H1 (cell line): ENCODE measurements at regions not wholly inside any gene's neighbourhood (a gene's known extent, or its start where the extent isn't known, plus 50 kb on each side); places are given as distances from the start of the nearest gene placed in this dataset.

ENCODE experiments used
- CTCF ChIA-PET: fragments of 300-600 bp; sonication (Branson Sonifier 250); formaldehyde crosslinking; loops from one replicate; lab custom pipeline; 2021; ENCODE audit not compliant: partially characterized antibody; lab: Charles Lee
- POLR2A ChIA-PET: fragments of 300-600 bp; sonication (Branson Sonifier 250); formaldehyde crosslinking; loops from one replicate; lab custom pipeline; 2021; ENCODE audit warnings: inconsistent platforms; ENCODE audit not compliant: partially characterized antibody; lab: Charles Lee
- DNase-seq, 2 experiments: peaks; one replicate each; pipeline versions ENCODE4 v3.0.0 to v3.0.0-alpha.2; 2010 to 2022; ENCODE audit warnings: low spot score in 2 of 2, low read depth in 1 of 2, mixed read lengths in 1 of 2
- FAIRE-seq: peaks from 2 replicates; lab custom pipeline; 2011; peaks lifted over from hg19 to GRCh38; lab: Jason Lieb, UNC
- H2AFZ ChIP-seq: 2 replicates; pipeline ENCODE4 v1.8.1; 2012; ENCODE audit warnings: low read length, inconsistent platforms
- H2AK5ac ChIP-seq: 2 replicates; pipeline ENCODE4 v1.6.1; 2013; ENCODE audit warnings: low read depth, low read length
- H2BK120ac ChIP-seq: replicated peaks from 2 replicates; pipeline ENCODE3; 2013; ENCODE audit warnings: low read depth, low read length, inconsistent platforms
- H2BK12ac ChIP-seq: 2 replicates; pipeline ENCODE4 v1.6.1; 2013; ENCODE audit warnings: low read depth, low read length
- H2BK15ac ChIP-seq: 2 replicates; pipeline ENCODE4 v1.6.1; 2013; ENCODE audit warnings: low read length
- H2BK20ac ChIP-seq: 2 replicates; pipeline ENCODE4 v1.6.1; 2013; ENCODE audit warnings: low read length
- H2BK5ac ChIP-seq: 2 replicates; pipeline ENCODE4 v1.6.1; 2013; ENCODE audit warnings: low read depth, low read length
- H3K14ac ChIP-seq: 2 replicates; pipeline ENCODE4 v1.6.1; 2013; ENCODE audit warnings: inconsistent platforms; ENCODE audit not compliant: insufficient read length
- H3K18ac ChIP-seq: 2 replicates; pipeline ENCODE4 v1.6.1; 2013; ENCODE audit warnings: low read length; ENCODE audit errors: extremely low read depth
- H3K23ac ChIP-seq: 2 replicates; pipeline ENCODE4 v1.6.1; 2013; ENCODE audit warnings: inconsistent platforms; ENCODE audit not compliant: insufficient read length
- H3K23me2 ChIP-seq: 2 replicates; pipeline ENCODE4 v1.6.1; 2013; ENCODE audit warnings: low read depth, low read length
- H3K27ac ChIP-seq: 2 replicates; pipeline ENCODE4 v1.6.1; 2011; ENCODE audit warnings: low read depth, low read length, inconsistent platforms
- H3K27me3 ChIP-seq, 4 experiments: replicated peaks in 1 of 4; 1 replicate in 1 of 4; 2 replicates in 3 of 4; pipeline versions ENCODE4 v1.6.1 to v1.8.1; 2011 to 2013; ENCODE audit warnings: low read length in 3 of 4, mild to moderate bottlenecking in 3 of 4, inconsistent platforms in 2 of 4, mixed read lengths in 2 of 4, moderate library complexity in 1 of 4; ENCODE audit not compliant: control insufficient read depth in 3 of 4, insufficient read depth in 3 of 4; ENCODE audit errors: extremely low read depth in 1 of 4
- H3K36me3 ChIP-seq, 4 experiments: 2 replicates each; pipeline versions ENCODE4 v1.6.1 to v1.8.1; 2011 to 2013; ENCODE audit warnings: mild to moderate bottlenecking in 4 of 4, low read length in 3 of 4, moderate library complexity in 2 of 4, control low read depth in 1 of 4, inconsistent platforms in 1 of 4; ENCODE audit not compliant: insufficient read depth in 4 of 4, control insufficient read depth in 2 of 4
- H3K4ac ChIP-seq: replicated peaks from 2 replicates; pipeline ENCODE3; 2013; ENCODE audit warnings: low read length, low read depth, mixed read lengths, inconsistent platforms; ENCODE audit not compliant: insufficient read length
- H3K4me1 ChIP-seq, 4 experiments: replicated peaks in 1 of 4; 1 replicate in 1 of 4; 2 replicates in 3 of 4; pipeline versions ENCODE4 v1.6.1 to v1.8.1; 2011 to 2013; ENCODE audit warnings: low read length in 3 of 4, inconsistent platforms in 2 of 4, mixed read lengths in 1 of 4; ENCODE audit not compliant: insufficient read depth in 4 of 4, control insufficient read depth in 3 of 4
- H3K4me2 ChIP-seq, 2 experiments: 2 replicates each; pipeline versions ENCODE4 v1.6.1 to v1.8.1; 2011 to 2013; ENCODE audit warnings: low read depth in 2 of 2, low read length in 2 of 2, control low read depth in 1 of 2, inconsistent platforms in 1 of 2, mild to moderate bottlenecking in 1 of 2; ENCODE audit not compliant: insufficient read depth in 1 of 2
- H3K4me3 ChIP-seq, 4 experiments: fragments of 200-600, 300-600 bp in 1 of 4; sonication (generic), shearing (Covaris generic), sonication (Bioruptor Twin) in 1 of 4; 2 replicates each; pipeline versions ENCODE4 v1.5.1 to v1.8.1; 2011 to 2016; ENCODE audit warnings: low read length in 4 of 4, low read depth in 3 of 4, control low read depth in 2 of 4, inconsistent platforms in 2 of 4, mild to moderate bottlenecking in 2 of 4, mixed read lengths in 1 of 4, moderate library complexity in 1 of 4; ENCODE audit not compliant: insufficient read depth in 2 of 4; ENCODE audit errors: extremely low read depth in 1 of 4
- H3K56ac ChIP-seq: replicated peaks from 2 replicates; pipeline ENCODE3; 2013; ENCODE audit warnings: low read depth, mild to moderate bottlenecking, mixed read lengths, low read length, inconsistent platforms; ENCODE audit not compliant: insufficient read length
- H3K79me1 ChIP-seq: 2 replicates; pipeline ENCODE4 v1.6.1; 2013; ENCODE audit warnings: low read depth, low read length, control low read depth
- H3K79me2 ChIP-seq, 2 experiments: 2 replicates each; pipeline versions ENCODE4 v1.6.1 to v1.8.1; 2012 to 2013; ENCODE audit warnings: low read length in 2 of 2, mild to moderate bottlenecking in 2 of 2, inconsistent platforms in 1 of 2; ENCODE audit not compliant: insufficient read depth in 2 of 2, control insufficient read depth in 1 of 2
- H3K9ac ChIP-seq, 4 experiments: replicated peaks in 1 of 4; 1 replicate in 1 of 4; 2 replicates in 3 of 4; pipeline versions ENCODE4 v1.6.1 to v1.8.1; 2011 to 2013; ENCODE audit warnings: low read depth in 3 of 4, low read length in 3 of 4, control low read depth in 2 of 4, mild to moderate bottlenecking in 2 of 4, moderate library complexity in 2 of 4, inconsistent platforms in 1 of 4; ENCODE audit errors: extremely low read depth in 1 of 4
- H3K9me3 ChIP-seq, 2 experiments: 2 replicates each; pipeline versions ENCODE4 v1.6.1 to v1.8.1; 2012 to 2013; ENCODE audit warnings: mild to moderate bottlenecking in 2 of 2, moderate library complexity in 2 of 2, control low read depth in 1 of 2, inconsistent platforms in 1 of 2, low read depth in 1 of 2, low read length in 1 of 2, mixed read lengths in 1 of 2; ENCODE audit not compliant: insufficient read depth in 2 of 2
- H4K20me1 ChIP-seq, 2 experiments: replicated peaks in 1 of 2; 2 replicates each; pipeline versions ENCODE3 to v1.8.1; 2011 to 2013; ENCODE audit warnings: inconsistent platforms in 2 of 2, low read length in 2 of 2, mild to moderate bottlenecking in 1 of 2; ENCODE audit not compliant: insufficient read depth in 2 of 2, control insufficient read depth in 1 of 2
- H4K5ac ChIP-seq: 2 replicates; pipeline ENCODE4 v1.6.1; 2013; ENCODE audit warnings: low read length, low read depth, mixed read lengths, inconsistent platforms; ENCODE audit not compliant: insufficient read length
- H4K8ac ChIP-seq: 2 replicates; pipeline ENCODE4 v1.8.0; 2013; ENCODE audit warnings: mild to moderate bottlenecking, moderate library complexity, low read length, inconsistent platforms; ENCODE audit not compliant: insufficient read depth; ENCODE audit errors: extremely low read depth
- H4K91ac ChIP-seq: replicated peaks from 2 replicates; pipeline ENCODE3; 2013; ENCODE audit warnings: low read length, mixed read lengths, inconsistent platforms; ENCODE audit not compliant: insufficient read length
- ATF2 ChIP-seq: IDR thresholded peaks from 2 replicates; pipeline ENCODE4 v1.6.1; 2012; ENCODE audit warnings: low read length, inconsistent platforms
- BRCA1 ChIP-seq: IDR thresholded peaks from 2 replicates; pipeline ENCODE4 v1.6.1; 2012; ENCODE audit warnings: low read depth, low read length, improper control_type of control experiment
- CBX5 ChIP-seq: fragments of 300-800, 300-1000 bp; sonication (generic); IDR thresholded peaks from 2 replicates; pipeline ENCODE4 v1.7.1; 2016; ENCODE audit warnings: antibody characterized with exemption, low read length, low read depth
- CTBP2 ChIP-seq: IDR thresholded peaks from 2 replicates; pipeline ENCODE4 v1.7.0; 2011; ENCODE audit warnings: borderline replicate concordance, mild to moderate bottlenecking, moderate library complexity, mixed read lengths, low read length; ENCODE audit not compliant: insufficient read depth, insufficient read length
- EP300 ChIP-seq, 2 experiments: IDR thresholded peaks; 1 replicate in 1 of 2; 2 replicates in 1 of 2; pipeline ENCODE4 v1.6.1; 2011 to 2012; ENCODE audit warnings: low read depth in 2 of 2, low read length in 2 of 2, mild to moderate bottlenecking in 2 of 2, borderline replicate concordance in 1 of 2, inconsistent platforms in 1 of 2, moderate library complexity in 1 of 2
- EZH2 ChIP-seq: fragments of 200-600 bp; sonication (generic); IDR thresholded peaks from 2 replicates; pipeline ENCODE4 v1.7.1; 2012; ENCODE audit warnings: low read depth, mild to moderate bottlenecking, moderate library complexity, low read length, inconsistent platforms; ENCODE audit not compliant: severe bottlenecking
- GABPA ChIP-seq: IDR thresholded peaks from 2 replicates; pipeline ENCODE4 v1.6.1; 2011; ENCODE audit warnings: mild to moderate bottlenecking, low read length, moderate library complexity, borderline replicate concordance; ENCODE audit not compliant: insufficient read depth
- KDM4A ChIP-seq: IDR thresholded peaks from one replicate; pipeline ENCODE4 v1.7.1; 2012; ENCODE audit warnings: low read depth, mild to moderate bottlenecking, moderate library complexity, low read length, inconsistent platforms; ENCODE audit not compliant: severe bottlenecking
- RFX5 ChIP-seq: IDR thresholded peaks from 2 replicates; pipeline ENCODE4 v1.6.1; 2011; ENCODE audit warnings: low read depth, low read length, improper control_type of control experiment, borderline replicate concordance
- SIN3A ChIP-seq, 2 experiments: IDR thresholded peaks in 1 of 2; conservative IDR thresholded peaks in 1 of 2; 2 replicates each; pipeline ENCODE4 v1.6.1; 2011 to 2012; ENCODE audit warnings: low read length in 2 of 2, improper control_type of control experiment in 1 of 2, low read depth in 1 of 2, mild to moderate bottlenecking in 1 of 2
- SIRT6 ChIP-seq: IDR thresholded peaks from one replicate; pipeline ENCODE4 v1.7.1; 2012; ENCODE audit warnings: low read length, inconsistent platforms
- TEAD4 ChIP-seq: IDR thresholded peaks from 2 replicates; pipeline ENCODE4 v1.6.1; 2012; ENCODE audit warnings: low read depth, low read length, inconsistent platforms, mixed read lengths
- WGBS, 2 experiments: shearing (Covaris generic) in 1 of 2; methylation state at CpG; one replicate each; pipeline versions ENCODE4 v1.1.6 to v1.1.7; 2013 to 2015; ENCODE audit warnings: low lambda C conversion rate in 2 of 2, mixed read lengths in 2 of 2, inconsistent platforms in 1 of 2, low coverage in 1 of 2, missing lambda C conversion rate in 1 of 2; ENCODE audit not compliant: insufficient replicate concordance in 2 of 2, insufficient coverage in 1 of 2, insufficient read length in 1 of 2; ENCODE audit errors: extremely low coverage in 1 of 2, missing lambda C conversion rate in 1 of 2; 5-methylcytosine and 5-hydroxymethylcytosine counted together

GRCh38 chr7:98788966-98789365 is 80.8 kb downstream of the TMEM130 start:
- Histone ChIP-seq H3K56ac (no peak overlapping the region), H2BK15ac (no peak overlapping the region), H3K14ac (no peak overlapping the region), H2BK5ac (no peak overlapping the region), H3K27ac (no peak overlapping the region), H3K79me2 (no peaks in the 10 kb centered on the region), H3K4me1 (no peaks in the 10 kb centered on the region), H3K4me3 (no peak overlapping the region), H3K23me2 (no peaks in the 10 kb centered on the region), H3K27me3 (no peaks in the 10 kb centered on the region), H3K4ac (no peak overlapping the region), H2BK120ac (no peak overlapping the region), H3K18ac (no peak overlapping the region), H3K23ac (no peak overlapping the region), H3K36me3 (no peaks in the 10 kb centered on the region), H4K20me1 (no peaks in the 10 kb centered on the region), H3K9ac (no peak overlapping the region), H2BK12ac (no peak overlapping the region), H4K5ac (no peak overlapping the region), H3K4me2 (no peak overlapping the region), H4K8ac (no peak overlapping the region), H2AK5ac (0 out of 2 replicates have a peak overlapping the region, but pooled peaks have one; percentile 24), H2BK20ac (no peak overlapping the region), H4K91ac (no peak overlapping the region), H3K79me1 (no peaks in the 10 kb centered on the region), H2AFZ (peak overlapping the region; percentile 9; the same call in 1 of the 2 replicates), H3K9me3 (no peaks in the 10 kb centered on the region)
- whole genome bisulfite sequencing, 2 experiments, result 94% methylated on average over 3 of the region's 3 CpGs; no CpG with 5 or more reads in 1 of the 2 experiments
- FAIRE-seq (no peak), DNase-seq (no peak)
- ChIA-PET POLR2A (no interaction called here), CTCF (interaction anchor here (0.9 kb wide), 2 partner anchors 44 to 175 kb away, joined by 3 to 4 read pairs; no protein-coding TSS in a partner anchor)
- TF ChIP-seq EZH2 (no peak), CTBP2 (no peak), KDM4A (no peak), RFX5 (no peak), SIN3A (conservative IDR thresholded peaks at IDR 0.05 in 1 of 2, IDR thresholded peaks at IDR 0.05 in 1 of 2; ENCODE audit: low read depth in 1 of 2, low read length in 2 of 2) (no peak), BRCA1 (no peak), ATF2 (no peak), SIRT6 (no peak), EP300 (IDR thresholded peaks at IDR 0.05; ENCODE audit: borderline replicate concordance in 1 of 2, low read depth in 2 of 2, low read length in 2 of 2) (no peak), TEAD4 (no peak), CBX5 (no peak), GABPA (no peak)
